ENCODE measurements at regions not wholly inside any gene's neighbourhood (a gene's known extent, or its start where the extent isn't known, plus 50 kb on each side); places are given as distances from the start of the nearest gene placed in this dataset.

- DNase-seq (ENCODE audit: low read depth, low spot score), result no peak
Measured at GRCh38 chr9:129473523-129474244, 147.2 kb downstream of the C9orf50 start.

GRCh38 chr9:129472651-129473102 lies 148.2 kb downstream of the C9orf50 start:
- DNase-seq (ENCODE audit: low read depth, low spot score), result no peak

- no peak for DNase-seq (ENCODE audit: low read depth, low spot score)
Measured at GRCh38 chr9:129471201-129472019, 149.5 kb downstream of the C9orf50 start.

GRCh38 chr9:129469988-129470316 lies 150.9 kb downstream of the C9orf50 start:
- DNase-seq (ENCODE audit: low read depth, low spot score), result no peak

- DNase-seq (ENCODE audit: low read depth, low spot score), result no peak
Measured at GRCh38 chr9:129469188-129469987, 151.5 kb downstream of the C9orf50 start.

- no peak for DNase-seq (ENCODE audit: low read depth, low spot score)
Measured at GRCh38 chr9:129467739-129468666, 152.9 kb downstream of the C9orf50 start.

- DNase-seq (ENCODE audit: low read depth, low spot score), result no peak
Measured at GRCh38 chr9:129467004-129467588, 153.8 kb downstream of the C9orf50 start.

- no peak for DNase-seq (ENCODE audit: low read depth, low spot score)
Measured at GRCh38 chr9:129465834-129466535, 154.9 kb downstream of the C9orf50 start.

- DNase-seq (ENCODE audit: low read depth, low spot score), result no peak
Measured at GRCh38 chr9:129464972-129465833, 155.7 kb downstream of the C9orf50 start.

GRCh38 chr9:129463994-129464393 lies 156.9 kb downstream of the C9orf50 start:
- DNase-seq (ENCODE audit: low read depth, low spot score), result no peak

- DNase-seq (ENCODE audit: low read depth, low spot score), result no peak
Measured at GRCh38 chr9:129463477-129463876, 157.4 kb downstream of the C9orf50 start.

- no peak for DNase-seq (ENCODE audit: low read depth, low spot score)
Measured at GRCh38 chr9:129462360-129462759, 158.5 kb downstream of the C9orf50 start.

- DNase-seq (ENCODE audit: low read depth, low spot score), result peak; percentile 65
Measured at GRCh38 chr9:129460323-129461261, 160.3 kb downstream of the C9orf50 start.

GRCh38 chr9:129459547-129460322 lies 161.2 kb downstream of the C9orf50 start:
- DNase-seq (ENCODE audit: low read depth, low spot score), result no peak

- DNase-seq (ENCODE audit: low read depth, low spot score), result no peak
Measured at GRCh38 chr9:129458663-129459546, 162.0 kb downstream of the C9orf50 start.

- no peak for DNase-seq (ENCODE audit: low read depth, low spot score)
Measured at GRCh38 chr9:129458155-129458661, 162.7 kb downstream of the C9orf50 start.

Data from activated CD4-positive, CD25-positive, alpha-beta regulatory T cell treated with anti-CD3 and anti-CD28 coated beads, Interleukin-2, amount 50 U/mL, for 16 hours (primary cell).